HG02678 (cell line): ENCODE measurements at regions not wholly inside any gene's neighbourhood (a gene's known extent, or its start where the extent isn't known, plus 50 kb on each side); places are given as distances from the start of the nearest gene placed in this dataset.

Experiments used
- ATAC-seq: cut with Tn5 transposase; IDR thresholded peaks from one replicate; pipeline ENCODE4 v1.9.1; 2021; ENCODE audit warnings: mild to moderate bottlenecking, moderate library complexity; ENCODE audit not compliant: unreplicated experiment

DNA sequence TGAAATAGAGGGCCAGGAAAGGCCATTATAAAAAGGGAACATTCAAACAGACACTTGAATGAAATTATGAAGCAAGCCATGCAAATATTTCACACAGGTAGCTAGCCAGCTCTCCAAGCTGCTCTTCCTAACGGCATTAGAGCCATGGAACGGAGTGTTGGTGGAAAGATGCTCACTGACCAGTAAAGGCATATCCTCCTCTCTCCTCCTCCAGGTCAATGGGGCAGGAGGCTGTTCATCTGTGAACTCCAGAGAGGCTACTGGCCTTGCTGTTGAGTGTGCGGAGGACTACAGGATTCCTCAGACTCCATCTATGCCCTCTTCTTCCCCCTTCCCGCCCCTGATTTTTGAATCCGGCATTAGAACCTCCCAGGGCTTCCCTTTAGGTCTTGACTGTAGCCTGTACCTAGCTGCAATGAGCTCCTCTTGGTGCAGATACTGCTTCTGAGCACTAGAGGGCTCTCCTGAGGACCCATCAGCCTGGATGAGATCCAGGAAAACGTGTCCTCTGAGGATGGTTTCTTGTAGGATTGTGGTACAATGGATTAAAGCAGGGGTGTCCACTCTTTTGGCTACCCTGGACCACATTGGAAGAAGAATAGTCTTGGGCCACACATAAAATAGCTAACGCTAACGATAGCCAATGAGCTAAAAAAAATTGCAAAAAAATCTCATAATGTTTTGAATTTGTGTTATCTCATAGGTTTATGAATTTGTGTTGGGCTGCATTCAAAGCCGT is 162.2 kb downstream of the SREK1 start:
- ATAC-seq, result peak; percentile 80

GRCh38 chr5:66306844-66307315 is 162.8 kb downstream of the SREK1 start:
- no peak for ATAC-seq

GRCh38 chr5:66307647-66308241 is 163.6 kb downstream of the SREK1 start:
- peak; percentile 81 for ATAC-seq

- no peak for ATAC-seq
Observed at GRCh38 chr5:66312266-66312665, 168.2 kb downstream of the SREK1 start.

GRCh38 chr5:66315784-66316183 is 171.7 kb downstream of the SREK1 start:
- ATAC-seq, result no peak

DNA sequence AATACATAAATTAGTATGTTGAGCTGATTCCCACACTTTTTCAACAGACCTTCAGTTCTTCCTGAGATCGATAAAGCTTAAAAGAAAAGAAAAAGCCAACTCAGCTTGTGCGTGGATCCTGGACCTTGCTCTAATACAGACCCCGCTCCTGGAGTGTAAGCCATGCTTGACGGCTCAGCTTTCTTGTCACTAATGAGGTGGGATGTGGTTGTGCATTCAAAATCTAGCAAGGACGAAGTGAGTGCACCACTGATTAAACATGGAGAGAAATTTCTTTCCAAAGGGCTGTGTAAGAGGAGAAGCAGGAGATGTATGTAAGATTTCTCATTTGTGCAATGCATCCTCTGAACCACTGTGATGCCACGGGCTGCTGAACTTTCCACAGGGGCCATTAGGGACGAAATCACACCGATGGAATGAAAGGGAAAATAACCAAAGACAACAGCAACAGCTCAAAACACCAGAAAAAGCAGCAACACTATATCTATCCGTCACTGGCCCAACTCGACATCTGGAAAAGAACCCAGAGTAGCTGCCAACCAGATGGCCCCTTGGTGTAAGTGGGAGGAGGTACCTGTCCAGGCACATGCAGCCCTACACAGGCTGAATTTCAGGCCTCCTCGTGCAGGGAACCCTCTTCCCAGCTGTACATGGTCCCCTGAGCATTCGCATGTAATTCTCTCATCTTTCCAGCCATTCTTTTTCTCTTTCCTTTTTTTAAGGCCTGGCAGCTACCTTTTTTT is 178.9 kb downstream of the SREK1 start:
- ATAC-seq, result no peak

GRCh38 chr5:66323529-66323895 is 179.4 kb downstream of the SREK1 start:
- no peak for ATAC-seq

GRCh38 chr5:66324357-66324756 is 180.3 kb downstream of the SREK1 start:
- no peak for ATAC-seq

- no peak for ATAC-seq
Observed at GRCh38 chr5:66326276-66326675, 182.2 kb downstream of the SREK1 start.

GRCh38 chr5:66327008-66327407 is 182.9 kb downstream of the SREK1 start:
- ATAC-seq, result no peak

- ATAC-seq, result no peak
Observed at GRCh38 chr5:66329078-66329477, 185.0 kb downstream of the SREK1 start.

DNA sequence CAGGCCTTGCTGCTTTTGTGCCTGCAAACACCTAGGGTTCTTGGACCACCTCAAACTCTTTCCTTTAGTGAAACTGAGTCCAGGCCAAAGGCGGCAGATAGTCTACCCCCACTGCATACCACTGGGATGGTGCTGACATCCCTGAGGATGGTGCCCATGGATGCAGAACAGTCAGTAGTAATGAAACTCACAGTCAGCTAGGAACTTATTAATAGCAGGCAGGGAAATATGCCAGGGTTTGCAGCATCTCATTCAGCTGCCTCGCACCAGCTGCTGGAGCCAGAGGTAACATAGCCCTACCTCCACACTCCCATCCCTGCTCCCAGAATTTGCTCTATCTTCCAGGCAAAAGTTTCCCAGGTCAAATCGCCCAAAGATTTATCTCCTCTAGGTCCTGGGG is 189.1 kb downstream of the SREK1 start:
- ATAC-seq, result no peak

DNA sequence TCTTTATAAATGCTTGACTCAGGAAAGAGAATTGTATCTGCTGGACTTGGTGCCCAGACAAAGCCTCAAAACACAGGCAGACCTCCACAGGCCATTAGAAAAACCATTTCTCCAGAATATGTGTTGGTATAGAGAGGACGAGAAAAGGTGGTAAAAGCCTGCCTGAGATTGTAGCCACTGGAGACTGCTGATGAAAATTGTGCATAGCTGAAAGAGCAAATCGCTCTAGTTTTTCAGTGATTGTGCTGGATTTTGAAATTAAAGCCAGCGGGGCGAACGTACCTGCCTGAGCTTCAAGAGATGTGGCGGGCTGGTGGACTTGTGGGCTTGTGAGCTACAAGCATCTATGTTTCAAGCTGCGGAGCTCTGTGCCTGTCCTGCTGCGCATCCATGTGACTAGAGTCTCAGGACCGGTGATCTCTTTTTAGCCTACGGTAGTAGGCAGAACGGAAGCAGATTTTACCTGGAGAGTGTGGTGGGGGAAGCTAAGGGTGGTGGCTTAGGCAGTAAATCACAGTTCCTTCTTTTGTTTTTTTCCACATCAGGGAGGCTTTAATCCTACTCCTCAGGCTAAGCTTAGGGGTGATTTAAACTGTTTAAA is 193.6 kb downstream of the SREK1 start:
- ATAC-seq, result no peak

- ATAC-seq, result no peak
Observed at GRCh38 chr5:66338828-66339227, 194.7 kb downstream of the SREK1 start.

DNA sequence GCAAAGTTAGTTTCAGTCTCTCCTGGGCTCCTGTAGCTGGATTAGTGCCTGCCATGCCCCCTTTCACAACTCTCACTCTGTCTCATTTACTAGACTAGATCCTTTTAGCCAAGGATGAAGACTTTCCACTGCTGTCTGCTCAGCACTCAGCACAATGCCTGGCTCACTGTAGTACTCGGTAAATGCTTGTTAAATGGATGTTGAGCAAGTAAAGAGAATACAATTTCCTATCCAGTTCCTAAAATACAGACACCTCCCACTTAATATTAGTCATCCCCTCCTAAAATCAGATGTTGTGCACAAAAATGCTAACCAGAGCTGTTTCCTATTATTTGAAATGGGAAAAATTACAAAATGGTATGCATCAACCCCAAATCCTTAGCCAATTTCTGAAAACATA is 195.8 kb downstream of the SREK1 start:
- no peak for ATAC-seq

GRCh38 chr5:66340786-66341185 is 196.7 kb downstream of the SREK1 start:
- no peak for ATAC-seq

DNA sequence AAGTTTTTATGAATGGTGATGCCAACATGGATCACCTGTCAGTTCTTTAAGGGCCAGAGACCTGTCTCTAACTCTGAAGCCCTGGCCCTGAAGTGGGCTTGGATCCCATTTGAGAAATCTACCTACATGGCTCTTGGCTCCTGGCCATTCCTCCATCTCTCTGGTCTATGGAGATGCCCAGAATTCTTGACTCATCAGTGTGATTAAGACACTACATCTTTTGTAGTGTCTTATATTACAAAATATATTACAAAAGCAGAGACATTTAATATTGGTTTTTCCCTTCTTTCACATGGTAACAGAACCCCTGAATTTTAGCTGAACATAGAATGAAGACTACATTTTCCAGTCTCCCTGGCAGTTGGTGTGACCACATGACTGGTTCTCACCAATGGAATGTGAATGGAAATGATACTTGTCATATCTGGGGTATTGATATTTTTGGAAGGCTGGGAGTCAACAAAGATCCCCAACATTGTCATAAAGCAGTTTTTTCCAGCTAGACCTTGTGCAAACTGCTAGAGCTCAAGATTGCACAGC is 198.3 kb downstream of the SREK1 start:
- ATAC-seq, result no peak

GRCh38 chr5:66343370-66344071 is 199.4 kb downstream of the SREK1 start:
- ATAC-seq, result no peak

DNA sequence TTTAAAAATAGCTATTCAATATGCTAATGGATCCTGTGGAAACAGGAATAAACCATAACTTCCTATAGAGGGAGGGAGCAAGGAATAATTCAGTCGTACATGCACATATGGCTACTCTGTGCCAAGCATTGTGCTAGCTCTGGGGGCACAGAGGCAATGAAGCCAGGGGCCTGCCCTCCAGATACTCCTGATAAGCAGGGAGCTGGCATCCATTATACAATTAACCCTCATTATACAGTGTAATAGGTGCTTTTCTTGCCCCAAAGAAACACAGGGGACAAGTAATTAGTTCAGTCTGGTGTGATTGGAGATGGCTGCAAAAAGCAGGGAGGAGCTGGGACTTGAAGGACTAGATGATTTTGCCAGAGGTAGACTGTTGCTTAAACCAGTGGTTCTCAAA is 200.4 kb downstream of the SREK1 start:
- ATAC-seq, result no peak

DNA sequence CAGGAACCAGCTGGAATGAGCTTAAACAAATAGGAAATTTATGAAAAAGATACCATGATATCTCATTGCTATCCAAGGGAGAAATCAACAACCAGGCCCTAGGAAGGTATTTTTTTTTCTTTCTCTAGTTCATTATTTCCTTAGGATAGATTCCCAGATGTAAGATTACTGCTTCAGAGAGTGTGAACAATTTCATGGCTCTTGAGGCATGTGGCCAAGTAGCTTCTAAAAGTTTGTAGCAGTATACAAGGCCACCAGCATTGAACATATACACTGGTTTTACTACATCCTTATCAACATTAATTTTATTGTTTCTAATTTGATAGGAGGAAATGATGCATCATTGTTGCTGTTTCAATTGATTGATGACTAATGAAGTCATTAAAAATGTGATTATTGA is 201.2 kb downstream of the SREK1 start:
- no peak for ATAC-seq

DNA sequence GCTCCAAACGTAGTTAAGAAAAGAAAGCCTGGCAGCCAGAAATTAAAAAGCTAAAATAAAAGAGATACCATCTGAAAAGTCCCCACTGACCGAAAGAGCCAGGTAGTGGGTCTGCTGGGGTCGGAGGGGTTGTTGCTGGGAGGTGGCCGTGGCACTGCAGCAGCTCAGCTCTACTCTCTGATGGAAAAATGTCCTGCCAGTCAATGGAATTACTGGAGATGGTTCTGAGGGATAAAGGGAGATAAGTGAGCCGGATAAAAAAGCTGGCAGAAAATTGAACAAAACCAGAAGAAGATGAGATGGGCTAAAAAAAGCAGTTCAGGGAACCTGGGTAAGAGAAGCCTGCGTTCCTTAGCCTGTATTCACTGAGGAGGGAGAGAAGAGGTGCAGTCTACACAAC is 202.8 kb downstream of the SREK1 start:
- ATAC-seq, result no peak
